Renal cortical epithelial cell (primary cell): ENCODE measurements at regions not wholly inside any gene's neighbourhood (a gene's known extent, or its start where the extent isn't known, plus 50 kb on each side); places are given as distances from the start of the nearest gene placed in this dataset.
"Not testable (repeated sequence)": the region's sequence is repeated elsewhere in the genome, so short reads cannot be mapped to it uniquely, and the experiment has no call there.

Experiments
- DNase-seq: peaks from one replicate; pipeline ENCODE4 v3.0.0-alpha.2; 2011; ENCODE audit warnings: low read depth

- DNase-seq: no peak
Measured at GRCh38 chr10:63783882-63784281, 262.7 kb downstream of the REEP3 start.

- DNase-seq: no peak
Measured at GRCh38 chr10:63788152-63788821, 267.1 kb downstream of the REEP3 start.

GRCh38 chr10:63795094-63795860, 274.1 kb downstream of the REEP3 start:
- DNase-seq: no peak

GRCh38 chr10:63798599-63799498, 277.6 kb downstream of the REEP3 start:
- DNase-seq: peak; percentile 85

GRCh38 chr10:63799521-63800300, 278.5 kb downstream of the REEP3 start:
- no peak for DNase-seq

- DNase-seq: no peak
Measured at GRCh38 chr10:63801166-63801565, 280.0 kb downstream of the REEP3 start.

GRCh38 chr10:63806330-63806729, 285.1 kb downstream of the REEP3 start:
- DNase-seq: no peak

GRCh38 chr10:63812501-63812900, 291.3 kb downstream of the REEP3 start:
- DNase-seq: no peak

- DNase-seq: peak; percentile 67
Measured at GRCh38 chr10:63819753-63820329, 298.6 kb downstream of the REEP3 start.

- DNase-seq: no peak
Measured at GRCh38 chr10:63822496-63822895, 301.3 kb downstream of the REEP3 start.

GRCh38 chr10:63825111-63825510, 303.9 kb downstream of the REEP3 start:
- DNase-seq: peak; percentile 90

- DNase-seq: peak; percentile 15
Measured at GRCh38 chr10:63825766-63826165, 304.6 kb downstream of the REEP3 start.

GRCh38 chr10:63827018-63827417, 305.8 kb downstream of the REEP3 start:
- not testable (repeated sequence) for DNase-seq

GRCh38 chr10:63829020-63829419, 307.8 kb downstream of the REEP3 start:
- peak; percentile 55 for DNase-seq

- no peak for DNase-seq
Measured at GRCh38 chr10:63829573-63830149, 308.5 kb downstream of the REEP3 start.

- no peak for DNase-seq
Measured at GRCh38 chr10:63832686-63833085, 311.5 kb downstream of the REEP3 start.

- no peak for DNase-seq
Measured at GRCh38 chr10:63833411-63834060, 312.3 kb downstream of the REEP3 start.

GRCh38 chr10:63836666-63837442, 315.7 kb downstream of the REEP3 start:
- no peak for DNase-seq

GRCh38 chr10:63841761-63842160, 320.6 kb downstream of the REEP3 start:
- DNase-seq: no peak
